T47D (cell line): ENCODE measurements at regions not wholly inside any gene's neighbourhood (a gene's known extent, or its start where the extent isn't known, plus 50 kb on each side); places are given as distances from the start of the nearest gene placed in this dataset.

Source experiments
- DNase-seq, 2 experiments: peaks; one replicate each; pipeline versions ENCODE4 v3.0.0 to v3.0.0-alpha.2; 2011 to 2012; ENCODE audit warnings: low read depth in 1 of 2, low spot score in 1 of 2
- JUND ChIP-seq: IDR thresholded peaks from 2 replicates; pipeline ENCODE4 v1.6.1; 2012; ENCODE audit warnings: low read depth
- in situ Hi-C: cut with HindIII; loops from 2 replicates; pipeline ENCODE4 v1.10.0; 2016; ENCODE audit warnings: low sequenced_read_pairs, low pct_unique_long_range_greater_than_20kb

DNA sequence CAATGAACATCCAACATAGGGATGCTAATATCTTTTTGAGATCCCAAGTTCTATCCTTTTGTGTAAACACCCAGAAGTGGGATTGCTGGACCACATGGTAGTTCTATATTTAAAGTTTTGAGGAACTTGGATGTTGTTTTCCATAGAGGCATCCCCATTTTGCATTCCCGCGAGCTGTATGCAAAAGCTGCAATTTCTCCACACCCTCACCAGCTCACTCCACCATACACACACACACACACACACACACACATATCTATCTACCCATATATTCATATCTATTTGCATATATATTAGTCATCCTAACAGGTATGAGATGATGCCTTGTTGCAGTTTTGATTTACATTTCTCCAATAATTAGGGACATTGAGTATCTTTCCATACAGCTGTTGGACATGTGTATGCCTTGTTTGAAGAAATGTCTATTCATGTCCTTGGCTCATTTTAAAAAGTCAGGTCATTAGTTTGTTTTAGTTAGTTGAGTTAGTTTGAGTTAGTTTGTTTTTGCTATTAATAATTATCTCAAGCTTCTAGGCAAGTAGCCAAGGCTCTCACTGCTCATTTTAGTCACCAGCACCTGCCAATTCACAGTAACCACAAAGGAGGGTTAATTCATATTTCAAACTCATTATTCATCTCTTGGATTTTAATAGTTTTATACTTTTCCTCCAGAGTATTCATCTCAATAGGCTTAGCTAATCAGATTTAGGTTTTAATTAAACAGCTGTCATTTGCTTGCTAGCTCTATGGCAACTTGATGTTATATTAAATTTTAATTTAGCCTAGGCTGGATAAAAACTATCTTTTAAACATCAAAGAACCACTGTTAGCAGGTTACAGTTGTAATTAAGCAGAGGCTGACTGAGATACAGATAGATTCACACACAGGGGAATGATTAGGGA, 1435.9 kb upstream of the TMEM132C start:
- no peak for TF ChIP-seq JUND
- no peak for DNase-seq
- in situ Hi-C loops: no loop called here

DNA sequence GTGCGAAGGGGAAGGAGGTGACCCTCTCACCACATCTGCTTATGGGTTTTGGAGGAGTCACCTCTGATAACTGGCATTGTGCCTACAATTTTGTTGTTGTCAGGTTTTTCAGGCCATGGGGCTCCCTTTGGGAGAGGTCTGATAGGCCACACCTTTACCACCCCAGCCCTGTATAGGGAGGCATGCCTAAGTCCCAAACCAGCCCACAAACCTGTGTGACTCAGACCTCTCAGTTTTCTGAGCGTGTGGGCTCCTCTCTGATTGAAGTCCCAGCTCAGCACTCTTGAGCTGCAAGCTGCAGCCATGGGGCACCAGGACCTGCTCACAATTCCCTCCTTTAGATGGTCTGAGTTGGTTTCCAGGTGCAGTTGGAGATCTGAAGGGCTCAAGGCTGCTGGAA, 1429.3 kb upstream of the TMEM132C start:
- TF ChIP-seq JUND: no peak
- in situ Hi-C loops: no loop called here
- no peak for DNase-seq

DNA sequence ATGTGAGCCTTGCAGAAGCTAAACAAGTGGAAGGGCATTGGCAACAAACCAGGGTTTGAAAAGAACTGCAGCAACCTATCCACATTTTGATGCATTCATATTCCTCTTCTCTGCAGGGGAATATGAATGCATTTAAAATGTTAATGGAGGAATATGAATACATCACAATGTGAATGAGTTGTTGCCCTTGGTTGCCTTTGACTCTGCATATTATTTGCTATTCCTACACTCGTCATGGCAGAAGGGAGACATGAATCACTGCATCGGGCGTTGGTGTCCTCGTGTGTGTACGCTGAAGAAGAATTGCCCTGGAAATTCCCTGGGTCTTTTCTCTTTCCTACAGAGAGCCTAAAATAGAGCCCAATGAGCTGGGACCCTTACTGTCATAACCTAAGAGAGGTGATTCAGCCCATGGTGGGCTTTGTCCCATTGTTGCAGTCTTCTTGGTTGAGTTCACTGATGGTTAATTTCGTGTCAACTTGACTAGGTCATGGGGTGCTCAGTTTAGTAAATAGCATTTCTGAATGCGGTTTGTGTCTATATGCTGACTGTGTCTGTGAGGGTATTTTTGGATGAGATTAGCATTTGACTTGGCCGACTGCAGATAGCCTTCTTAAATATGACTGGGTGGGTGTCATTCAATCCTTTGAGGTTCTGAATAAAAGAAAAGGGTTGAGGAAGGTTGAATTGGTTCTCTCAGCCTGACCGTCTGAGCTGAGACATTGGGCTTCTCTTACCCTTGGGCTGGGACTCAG, 1422.9 kb upstream of the TMEM132C start:
- no peak for TF ChIP-seq JUND
- no peak for DNase-seq
- in situ Hi-C loops: no loop called here

DNA sequence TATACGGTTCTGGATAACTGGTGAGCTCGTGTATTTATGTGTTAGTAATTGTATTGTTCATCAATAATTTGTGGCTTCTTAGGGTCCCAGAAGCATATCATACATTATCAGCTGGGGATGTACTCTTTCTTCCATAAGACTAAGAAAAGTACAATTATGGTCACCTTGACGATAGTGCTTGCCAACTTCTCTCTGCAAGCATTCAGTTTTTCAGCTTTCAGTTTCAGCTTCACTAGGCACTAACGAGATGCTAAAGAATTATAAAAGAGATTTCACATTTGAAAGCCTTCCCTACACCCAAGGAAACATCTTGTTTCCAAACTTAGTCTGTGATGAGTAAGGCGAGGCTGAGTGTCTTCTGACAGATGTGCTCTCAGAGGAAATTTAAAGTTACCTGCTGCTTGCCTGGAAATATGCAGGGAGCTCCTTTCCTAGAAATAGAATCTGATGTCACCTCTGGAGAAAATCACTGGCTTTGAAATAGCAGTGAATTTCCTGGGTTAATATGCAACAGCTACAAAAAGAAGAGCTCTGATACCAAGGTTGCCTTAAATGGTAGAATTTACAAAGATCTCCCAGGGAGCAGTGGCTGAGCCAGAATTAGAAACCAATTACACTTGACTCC, 1419.9 kb upstream of the TMEM132C start:
- TF ChIP-seq JUND: no peak
- DNase-seq: no peak
- in situ Hi-C loops: no loop called here

DNA sequence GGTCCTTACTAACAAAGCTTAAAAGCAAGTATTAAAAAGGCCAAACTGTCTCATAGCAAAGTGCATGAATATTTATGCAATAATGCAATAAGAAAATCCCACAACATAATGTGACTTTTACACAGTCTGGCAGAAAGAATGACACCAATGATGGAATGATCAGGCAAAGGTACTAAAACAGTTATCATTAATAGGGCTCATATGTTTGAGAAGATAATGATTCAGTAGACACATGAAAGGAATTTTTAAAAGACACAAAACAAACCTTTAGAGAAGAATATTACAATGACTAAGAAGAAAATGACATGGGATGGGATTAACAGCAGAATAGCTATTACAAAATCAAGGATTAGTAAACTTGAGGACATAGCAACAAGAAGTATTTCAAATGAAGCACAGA, 1411.2 kb upstream of the TMEM132C start:
- DNase-seq: no peak
- in situ Hi-C loops: no loop called here
- TF ChIP-seq JUND: no peak

DNA sequence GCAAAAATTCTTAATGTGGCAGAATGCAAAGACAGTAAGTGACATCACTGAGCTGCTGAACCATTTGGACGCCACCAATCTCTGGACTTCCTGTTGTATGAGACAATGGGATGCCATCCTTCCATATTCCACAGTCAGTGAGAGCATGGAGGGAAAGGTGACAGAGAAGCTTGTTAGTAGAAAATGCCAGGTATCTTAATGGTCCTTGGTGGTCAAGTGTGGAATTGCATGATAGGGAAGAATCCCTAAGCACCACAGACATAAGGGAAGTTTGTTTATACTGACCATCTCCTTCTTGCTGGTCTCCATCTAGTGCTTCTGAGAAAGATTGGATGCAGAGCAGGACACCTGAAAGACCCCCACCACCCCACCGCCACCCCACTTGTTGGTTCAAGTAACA, 1410.0 kb upstream of the TMEM132C start:
- no peak for TF ChIP-seq JUND
- DNase-seq: no peak
- in situ Hi-C loops: no loop called here

DNA sequence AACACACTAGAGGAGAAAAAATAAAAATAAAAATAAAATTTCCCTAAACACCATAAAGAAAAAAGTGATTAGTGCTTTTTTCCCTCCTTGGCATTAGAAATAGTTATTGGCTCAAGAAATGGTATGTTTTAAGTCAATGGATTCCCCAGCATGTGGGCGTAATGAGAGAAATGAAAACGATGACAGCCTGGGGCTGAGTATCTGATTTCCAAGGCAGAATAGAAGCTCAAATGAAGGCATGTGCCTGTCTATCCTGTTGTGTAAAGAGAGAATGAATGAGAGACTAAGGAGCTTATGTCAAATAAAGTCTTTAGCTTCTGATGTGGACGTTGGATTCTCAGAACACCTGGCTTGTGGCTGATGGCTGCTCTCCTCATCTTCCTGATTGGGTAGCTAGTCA, 1408.4 kb upstream of the TMEM132C start:
- no peak for DNase-seq
- no peak for TF ChIP-seq JUND
- in situ Hi-C loops: no loop called here

DNA sequence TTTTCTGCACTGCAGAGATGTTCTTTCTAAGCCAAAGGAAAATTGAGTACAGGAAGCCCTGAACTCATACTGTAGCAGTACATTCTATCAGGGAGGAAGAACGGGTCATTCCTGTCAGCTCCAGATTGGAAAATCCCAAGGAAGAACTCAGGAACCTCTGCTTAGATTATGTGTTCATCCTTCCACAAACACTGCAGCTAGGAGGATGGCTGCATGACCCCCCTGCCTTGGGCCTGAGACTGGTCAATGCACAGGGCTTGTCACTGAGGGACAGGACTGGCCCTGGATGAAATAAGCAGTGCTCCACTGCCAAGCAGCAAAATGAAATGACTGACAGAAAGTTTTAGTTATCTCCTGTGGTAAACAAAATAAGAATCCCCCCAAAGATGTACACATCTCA, 1406.8 kb upstream of the TMEM132C start:
- no peak for TF ChIP-seq JUND
- no peak for DNase-seq
- in situ Hi-C loops: no loop called here

DNA sequence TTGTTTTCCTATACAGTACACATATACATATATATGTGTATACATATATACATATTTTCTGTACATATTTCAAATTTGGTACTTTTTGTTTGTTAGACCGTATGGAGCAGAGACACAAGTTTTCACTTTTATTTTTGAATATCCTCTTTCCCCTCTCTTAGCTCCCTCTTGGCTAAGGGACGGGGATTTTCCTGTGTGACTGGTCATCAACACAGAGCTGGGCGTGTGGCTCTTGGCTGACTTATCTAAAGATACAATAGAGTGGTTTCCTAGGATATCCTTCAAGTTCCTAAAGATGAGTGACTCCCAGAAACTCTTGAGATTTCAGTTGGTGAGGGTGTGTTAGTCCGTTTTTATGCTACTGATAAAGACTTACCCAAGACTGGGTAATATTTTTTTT, 1404.5 kb upstream of the TMEM132C start:
- in situ Hi-C loops: no loop called here
- no peak for DNase-seq
- TF ChIP-seq JUND: no peak

DNA sequence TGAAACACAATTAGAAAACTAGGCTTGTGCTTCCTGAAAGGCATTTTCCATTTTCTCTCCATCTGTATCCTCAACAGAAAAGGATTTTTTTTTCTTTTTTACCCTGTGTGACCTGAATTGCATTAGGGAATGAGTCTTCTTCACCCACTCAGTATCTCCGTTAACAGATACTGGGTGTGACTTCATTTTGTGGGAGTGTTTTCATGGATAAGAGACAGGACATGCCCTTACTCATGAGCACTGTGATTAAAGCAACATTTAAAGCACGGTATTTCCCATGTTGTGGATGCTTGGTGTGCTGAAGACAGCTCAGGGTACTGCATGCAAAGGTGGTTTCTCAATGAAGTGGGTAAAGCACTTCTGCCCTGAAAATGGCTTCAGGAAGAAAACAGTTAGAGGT, 1397.3 kb upstream of the TMEM132C start:
- DNase-seq: no peak
- TF ChIP-seq JUND: no peak
- in situ Hi-C loops: no loop called here

DNA sequence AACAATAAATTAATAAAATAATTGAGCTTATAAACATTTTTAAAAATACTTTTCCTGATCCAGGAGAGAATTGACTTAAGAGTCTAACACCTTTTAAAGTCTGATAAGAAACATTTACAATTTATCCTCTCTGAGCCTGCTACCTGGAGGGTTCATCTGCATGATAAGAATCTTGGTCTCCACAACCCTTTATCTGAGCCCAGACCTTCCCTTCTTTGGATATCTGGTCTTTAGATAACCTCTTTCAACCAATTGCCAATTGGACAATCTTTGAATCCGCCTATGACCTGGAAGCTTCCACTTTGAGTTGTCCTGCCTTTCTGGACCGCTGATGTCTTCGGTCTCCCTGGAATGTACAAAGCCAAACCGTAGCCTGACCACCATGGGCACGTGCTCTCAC, 1393.3 kb upstream of the TMEM132C start:
- no peak for TF ChIP-seq JUND
- in situ Hi-C loops: no loop called here
- no peak for DNase-seq

DNA sequence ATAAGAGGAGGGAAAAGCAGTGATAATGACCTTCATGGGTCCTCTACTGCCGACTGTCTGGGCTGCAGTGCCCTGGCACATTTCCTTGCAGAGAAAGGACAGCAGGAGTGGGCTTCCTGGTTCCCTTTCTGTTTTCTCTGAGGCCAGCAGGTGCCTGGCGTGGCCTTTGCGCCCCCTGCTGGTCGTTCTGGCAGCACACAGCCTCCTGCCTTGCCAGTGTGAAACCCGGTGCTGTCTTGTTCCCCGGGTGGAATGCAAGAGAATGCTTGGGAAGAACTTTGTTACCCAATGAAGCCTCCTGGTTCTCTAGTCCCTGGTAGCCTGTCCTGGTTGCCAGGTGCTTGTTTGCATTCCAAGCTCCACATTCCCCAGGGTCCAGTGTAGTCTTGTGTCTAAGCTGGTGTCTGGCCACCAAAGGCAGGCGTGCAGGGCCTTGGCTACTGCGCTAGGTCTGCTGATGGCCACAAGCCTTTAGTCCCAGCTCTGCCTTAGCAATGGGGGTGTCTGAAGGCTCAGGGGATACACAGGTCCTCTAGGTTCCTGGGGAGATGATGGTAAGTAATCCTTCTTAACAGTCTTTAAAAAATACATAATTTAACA, 1392.4 kb upstream of the TMEM132C start:
- peak; percentile 48 to 76 for DNase-seq
- in situ Hi-C loops: no loop called here
- no peak for TF ChIP-seq JUND

DNA sequence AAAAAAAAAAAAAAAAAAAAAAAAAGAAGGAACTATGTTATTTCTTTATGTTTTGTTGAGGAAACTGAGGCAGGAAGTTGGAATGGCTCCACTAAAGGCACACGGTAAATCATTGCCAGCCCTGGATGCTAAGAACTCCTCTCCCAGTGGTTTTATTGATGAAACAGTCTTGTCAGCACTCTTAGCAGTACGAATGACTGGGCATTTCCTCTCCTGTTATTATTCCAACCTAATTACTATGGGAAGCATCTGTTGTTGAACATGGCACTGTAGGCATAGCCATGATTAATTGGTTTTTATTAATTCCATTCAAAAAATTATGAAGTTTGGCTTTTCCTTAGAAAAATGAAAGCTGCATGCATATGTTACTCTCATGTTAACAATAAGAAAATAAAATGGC, 1387.1 kb upstream of the TMEM132C start:
- no peak for TF ChIP-seq JUND
- no peak for DNase-seq
- in situ Hi-C loops: no loop called here
